Natural killer cell (primary cell): ENCODE measurements at regions not wholly inside any gene's neighbourhood (a gene's known extent, or its start where the extent isn't known, plus 50 kb on each side); places are given as distances from the start of the nearest gene placed in this dataset.

Experiments
- ATAC-seq, 3 donors: fragments of 150-1000 bp in 2 of 3; fragments of 200-7000 bp in 1 of 3; cut with Tn5 transposase; 1 replicate in 1 of 3; 2 replicates in 2 of 3; pipeline ENCODE4 v1.10.0; 2021; ENCODE audit warnings: mild to moderate bottlenecking in 2 of 3, moderate library complexity in 2 of 3
- DNase-seq, 2 donors: peaks; one replicate each; pipeline versions ENCODE4 v3.0.0 to v3.0.0-alpha.2; 2013 to 2021; ENCODE audit warnings: mixed read lengths in 1 of 2
- H3K27ac ChIP-seq: one replicate; pipeline ENCODE4 v1.5.1; 2013; ENCODE audit warnings: mild to moderate bottlenecking, low read length
- H3K27me3 ChIP-seq: one replicate; pipeline ENCODE4 v1.6.1; 2013; ENCODE audit warnings: low read length; ENCODE audit not compliant: control insufficient read depth, insufficient read depth
- H3K36me3 ChIP-seq: one replicate; pipeline ENCODE4 v1.6.1; 2013; ENCODE audit warnings: low read length; ENCODE audit not compliant: control insufficient read depth, insufficient read depth
- H3K4me1 ChIP-seq: one replicate; pipeline ENCODE4 v1.6.1; 2013; ENCODE audit warnings: low read length; ENCODE audit not compliant: control insufficient read depth, insufficient read depth
- H3K4me3 ChIP-seq: one replicate; pipeline ENCODE4 v1.5.1; 2013; ENCODE audit warnings: low read length
- H3K9me3 ChIP-seq: one replicate; pipeline ENCODE4 v1.6.1; 2013; ENCODE audit warnings: low read length; ENCODE audit not compliant: control insufficient read depth, insufficient read depth
- H3K27ac Mint-ChIP-seq, 2 donors: one replicate each; pipeline ENCODE4 v1.8.0; 2022; ENCODE audit warnings: mild to moderate bottlenecking in 2 of 2, mixed read lengths in 2 of 2, moderate library complexity in 1 of 2
- H3K27me3 Mint-ChIP-seq, 2 donors: one replicate each; pipeline ENCODE4 v1.8.0; 2022; ENCODE audit warnings: low read depth in 2 of 2, mixed read lengths in 2 of 2
- H3K36me3 Mint-ChIP-seq: one replicate; pipeline ENCODE4 v1.8.0; 2022; ENCODE audit warnings: mixed read lengths
- H3K4me1 Mint-ChIP-seq, 2 donors: one replicate each; pipeline ENCODE4 v1.8.0; 2022; ENCODE audit warnings: mixed read lengths in 2 of 2
- H3K4me3 Mint-ChIP-seq: one replicate; pipeline ENCODE4 v1.8.0; 2022; ENCODE audit warnings: mild to moderate bottlenecking, moderate library complexity, mixed read lengths
- H3K9me3 Mint-ChIP-seq, 2 donors: one replicate each; pipeline ENCODE4 v1.8.0; 2022; ENCODE audit warnings: mixed read lengths in 2 of 2
- CTCF ChIP-seq: fragments of 200-600 bp; IDR thresholded peaks from one replicate; pipeline ENCODE4 v1.8.0; 2022; ENCODE audit warnings: antibody characterized with exemption
- WGBS: methylation state at CpG from one replicate; pipeline ENCODE4 v1.1.7; 2013; ENCODE audit warnings: missing lambda C conversion rate; ENCODE audit not compliant: insufficient coverage; 5-methylcytosine and 5-hydroxymethylcytosine counted together
- intact Hi-C: fragments of 100-400 bp; cut with micrococcal nuclease; formaldehyde crosslinking; loops from one replicate; pipeline ENCODE4 v1.14.2; 2022

GRCh38 chr5:147177125-147177840 lies 57.5 kb upstream of the STK32A start:
- H3K36me3 Mint-ChIP-seq: no peaks in the 10 kb centered on the region
- peaks cover 8 to 33% of the 10 kb centered on the region in 2 donors for H3K27me3 Mint-ChIP-seq
- no peaks in the 10 kb centered on the region for H3K4me1 ChIP-seq
- no peaks in the 10 kb centered on the region for H3K36me3 ChIP-seq
- H3K4me3 Mint-ChIP-seq: no peak overlapping the region
- intact Hi-C loops: no loop called here
- H3K27ac ChIP-seq: no peak overlapping the region
- ATAC-seq (no peak), DNase-seq (no peak)
- H3K9me3 Mint-ChIP-seq: no peaks in the 10 kb centered on the region
- 72% methylated on average over 6 of the region's 6 CpGs for WGBS
- no peaks in the 10 kb centered on the region for H3K27me3 ChIP-seq
- no peak overlapping the region for H3K27ac Mint-ChIP-seq
- H3K4me3 ChIP-seq: no peak overlapping the region
- H3K9me3 ChIP-seq: no peaks in the 10 kb centered on the region
- H3K4me1 Mint-ChIP-seq: no peaks in the 10 kb centered on the region
- no peak for TF ChIP-seq CTCF

DNA sequence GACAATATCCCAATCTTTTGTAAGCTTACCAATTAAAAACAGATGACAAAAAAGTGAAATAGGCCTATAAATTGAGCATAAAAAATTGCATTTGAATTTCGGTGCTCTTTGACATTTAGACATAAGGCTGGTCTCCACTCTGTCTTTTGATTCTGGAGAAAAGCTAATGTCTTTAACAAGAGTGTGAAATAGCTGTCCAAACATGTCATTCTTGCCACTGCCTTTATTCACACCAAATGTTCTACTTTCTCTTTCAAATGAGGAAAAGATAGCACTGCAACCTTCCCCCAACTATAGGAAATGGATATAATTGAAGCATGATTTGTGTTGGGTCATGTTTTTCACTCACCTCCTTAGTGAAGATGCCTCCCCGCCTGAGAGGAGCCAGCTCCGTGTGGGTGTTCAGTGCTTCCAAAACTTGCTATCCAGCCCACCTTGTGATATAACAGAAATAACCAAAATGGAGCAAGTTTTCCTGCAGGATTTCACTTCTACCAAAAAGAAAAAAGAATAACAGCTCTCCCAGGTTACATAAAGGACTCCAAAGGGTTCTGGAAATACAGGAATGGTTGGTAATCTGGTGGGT lies 55.2 kb upstream of the STK32A start:
- Histone ChIP-seq H3K27ac (no peak overlapping the region), H3K27me3 (no peaks in the 10 kb centered on the region), H3K36me3 (no peaks in the 10 kb centered on the region), H3K4me1 (no peaks in the 10 kb centered on the region), H3K4me3 (no peak overlapping the region), H3K9me3 (no peaks in the 10 kb centered on the region)
- H3K9me3 Mint-ChIP-seq: no peaks in the 10 kb centered on the region
- no peak for ATAC-seq
- 78% methylated on average over 3 of the region's 3 CpGs for WGBS
- no peaks in the 10 kb centered on the region for H3K36me3 Mint-ChIP-seq
- no peak overlapping the region for H3K4me3 Mint-ChIP-seq
- no peak for DNase-seq
- H3K4me1 Mint-ChIP-seq: no peaks in the 10 kb centered on the region
- TF ChIP-seq CTCF: no peak
- H3K27me3 Mint-ChIP-seq: peaks cover 8 to 24% of the 10 kb centered on the region in 2 donors
- intact Hi-C loops: no loop called here
- no peak overlapping the region for H3K27ac Mint-ChIP-seq

DNA sequence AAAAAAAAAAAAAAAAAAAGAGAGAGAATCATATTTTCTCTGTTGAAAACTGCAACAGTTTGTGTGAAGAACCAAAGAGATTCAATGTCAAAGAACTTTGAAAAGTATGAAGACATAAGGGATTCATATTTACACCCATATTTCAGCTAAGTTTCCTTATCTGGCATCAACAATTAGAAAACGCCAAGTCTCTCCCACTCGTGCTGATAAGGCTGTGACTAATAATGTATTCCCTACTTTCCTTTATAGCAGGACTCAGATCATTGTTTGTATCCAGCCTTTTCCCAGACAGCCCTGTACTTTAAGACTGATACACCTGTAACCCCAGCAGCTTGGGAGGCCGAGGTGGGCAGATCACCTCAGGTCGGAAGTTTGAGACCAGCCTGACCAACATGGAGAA lies 54.1 kb upstream of the STK32A start:
- Histone ChIP-seq H3K9me3 (no peaks in the 10 kb centered on the region), H3K27me3 (no peaks in the 10 kb centered on the region), H3K4me3 (no peak overlapping the region), H3K4me1 (no peaks in the 10 kb centered on the region), H3K36me3 (no peaks in the 10 kb centered on the region), H3K27ac (no peak overlapping the region)
- DNase-seq: no peak
- H3K27me3 Mint-ChIP-seq: peaks cover 8 to 24% of the 10 kb centered on the region in 2 donors
- H3K4me3 Mint-ChIP-seq: no peak overlapping the region
- no peak overlapping the region for H3K27ac Mint-ChIP-seq
- intact Hi-C loops: no loop called here
- no peaks in the 10 kb centered on the region for H3K36me3 Mint-ChIP-seq
- H3K4me1 Mint-ChIP-seq: no peaks in the 10 kb centered on the region
- no peak for ATAC-seq
- no peaks in the 10 kb centered on the region for H3K9me3 Mint-ChIP-seq
- WGBS: 88% methylated on average over 4 of the region's 4 CpGs
- TF ChIP-seq CTCF: no peak
